ENCODE measurements at regions not wholly inside any gene's neighbourhood (a gene's known extent, or its start where the extent isn't known, plus 50 kb on each side); places are given as distances from the start of the nearest gene placed in this dataset.

DNA sequence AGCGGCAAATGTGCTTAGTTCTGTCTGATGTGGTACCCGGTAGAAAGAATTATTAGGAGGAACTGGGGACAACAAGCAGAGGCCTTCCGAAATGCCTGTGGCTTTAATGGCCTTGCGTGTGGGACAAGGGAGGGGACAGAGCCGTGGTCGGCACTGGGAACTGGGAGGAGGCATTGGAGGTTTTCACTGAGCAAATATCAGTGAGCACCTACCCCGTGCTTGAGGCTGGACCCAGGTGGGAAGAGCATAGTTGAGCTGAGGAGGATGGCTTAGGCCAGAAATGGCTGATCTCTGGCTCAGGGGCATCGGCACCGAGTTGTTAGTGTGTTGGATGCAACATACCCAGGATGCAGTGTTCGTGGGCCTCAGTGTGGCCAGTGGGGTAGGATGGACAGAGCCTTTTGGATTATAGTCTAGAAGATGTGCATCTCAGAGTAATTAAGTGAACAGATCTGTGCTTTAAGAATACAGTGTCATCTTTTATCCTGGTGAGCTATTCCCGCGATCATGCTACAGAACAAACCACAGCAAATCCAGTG is 201.3 kb downstream of the TEX29 start:
- TF ChIP-seq, protein P1, sequence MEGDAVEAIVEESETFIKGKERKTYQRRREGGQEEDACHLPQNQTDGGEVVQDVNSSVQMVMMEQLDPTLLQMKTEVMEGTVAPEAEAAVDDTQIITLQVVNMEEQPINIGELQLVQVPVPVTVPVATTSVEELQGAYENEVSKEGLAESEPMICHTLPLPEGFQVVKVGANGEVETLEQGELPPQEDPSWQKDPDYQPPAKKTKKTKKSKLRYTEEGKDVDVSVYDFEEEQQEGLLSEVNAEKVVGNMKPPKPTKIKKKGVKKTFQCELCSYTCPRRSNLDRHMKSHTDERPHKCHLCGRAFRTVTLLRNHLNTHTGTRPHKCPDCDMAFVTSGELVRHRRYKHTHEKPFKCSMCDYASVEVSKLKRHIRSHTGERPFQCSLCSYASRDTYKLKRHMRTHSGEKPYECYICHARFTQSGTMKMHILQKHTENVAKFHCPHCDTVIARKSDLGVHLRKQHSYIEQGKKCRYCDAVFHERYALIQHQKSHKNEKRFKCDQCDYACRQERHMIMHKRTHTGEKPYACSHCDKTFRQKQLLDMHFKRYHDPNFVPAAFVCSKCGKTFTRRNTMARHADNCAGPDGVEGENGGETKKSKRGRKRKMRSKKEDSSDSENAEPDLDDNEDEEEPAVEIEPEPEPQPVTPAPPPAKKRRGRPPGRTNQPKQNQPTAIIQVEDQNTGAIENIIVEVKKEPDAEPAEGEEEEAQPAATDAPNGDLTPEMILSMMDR (IDR thresholded peaks at IDR 0.05), result no peak
- TF ChIP-seq POLR2AphosphoS5 (IDR thresholded peaks at IDR 0.05), result no peak

All from stomach (tissue), 4 donors.